Psoas muscle (tissue), 7 donors: ENCODE measurements at regions not wholly inside any gene's neighbourhood (a gene's known extent, or its start where the extent isn't known, plus 50 kb on each side); places are given as distances from the start of the nearest gene placed in this dataset.

Source experiments
- ATAC-seq, 4 donors: fragments of 200-7000 bp; cut with Tn5 transposase; one replicate each; pipeline ENCODE4 v1.9.1; 2020; ENCODE audit warnings: moderate library complexity in 3 of 4, mild to moderate bottlenecking in 2 of 4
- DNase-seq, 2 donors: peaks; one replicate each; pipeline ENCODE4 v3.0.0-alpha.2; 2020
- H3K27ac ChIP-seq: fragments of 200-600 bp; one replicate; pipeline ENCODE4 v1.8.0; 2022
- H3K27me3 ChIP-seq, 3 donors: fragments of 200-600 bp in 1 of 3; one replicate each; pipeline versions ENCODE4 v1.6.1 to v1.8.0; 2013 to 2022; ENCODE audit warnings: low read length in 2 of 3, mild to moderate bottlenecking in 2 of 3, moderate library complexity in 1 of 3; ENCODE audit not compliant: insufficient read depth in 3 of 3
- H3K36me3 ChIP-seq, 2 donors: fragments of 200-600 bp in 1 of 2; one replicate each; pipeline versions ENCODE4 v1.6.1 to v1.8.0; 2013 to 2022; ENCODE audit warnings: low read depth in 1 of 2, mild to moderate bottlenecking in 1 of 2, moderate library complexity in 1 of 2; ENCODE audit not compliant: insufficient read depth in 1 of 2
- H3K4me1 ChIP-seq: fragments of 200-600 bp; one replicate; pipeline ENCODE4 v1.8.0; 2022
- H3K4me3 ChIP-seq: fragments of 200-600 bp; one replicate; pipeline ENCODE4 v1.8.0; 2022; ENCODE audit warnings: mild to moderate bottlenecking
- H3K9me3 ChIP-seq: fragments of 200-600 bp; one replicate; pipeline ENCODE4 v1.8.0; 2022
- WGBS, 3 donors: extraction: QIAGEN DNeasy Blood & Tissue Kit; methylation state at CpG; one replicate each; pipeline versions ENCODE4 v1.1.6 to v1.1.7; 2013; 5-methylcytosine and 5-hydroxymethylcytosine counted together
- intact Hi-C, 2 donors: fragments of 100-400 bp; cut with DNase I; formaldehyde crosslinking; loops; one replicate each; pipeline versions ENCODE4 v1.11.0 to v1.14.2; 2022
- TF ChIP-seq, protein P1 (sequence below): fragments of 200-600 bp; IDR thresholded peaks from one replicate; pipeline ENCODE4 v1.8.0; 2022; ENCODE audit warnings: antibody characterized with exemption
- donor health status: healthy with polysubstance abuse.
- donor health status: DM: no; HTN: no; CAD: no; lungs with moderate emphysema.
- donor health status: Bipolar disorder and iron deficiency.
- donor health status: healthy.
- donor health status: DM: yes; HTN: yes; CAD: no.
- donor health status: DM: no; HTN: no; CAD: no.
- donor health status: DM: yes; HTN: yes; CAD: no.

- Histone ChIP-seq H3K4me1 (no peaks in the 10 kb centered on the region), H3K27me3 (no peaks in the 10 kb centered on the region), H3K9me3 (no peaks in the 10 kb centered on the region), H3K36me3 (no peaks in the 10 kb centered on the region), H3K4me3 (no peak overlapping the region), H3K27ac (no peak overlapping the region)
- intact Hi-C loops = no loop called here
- TF ChIP-seq, protein P1, sequence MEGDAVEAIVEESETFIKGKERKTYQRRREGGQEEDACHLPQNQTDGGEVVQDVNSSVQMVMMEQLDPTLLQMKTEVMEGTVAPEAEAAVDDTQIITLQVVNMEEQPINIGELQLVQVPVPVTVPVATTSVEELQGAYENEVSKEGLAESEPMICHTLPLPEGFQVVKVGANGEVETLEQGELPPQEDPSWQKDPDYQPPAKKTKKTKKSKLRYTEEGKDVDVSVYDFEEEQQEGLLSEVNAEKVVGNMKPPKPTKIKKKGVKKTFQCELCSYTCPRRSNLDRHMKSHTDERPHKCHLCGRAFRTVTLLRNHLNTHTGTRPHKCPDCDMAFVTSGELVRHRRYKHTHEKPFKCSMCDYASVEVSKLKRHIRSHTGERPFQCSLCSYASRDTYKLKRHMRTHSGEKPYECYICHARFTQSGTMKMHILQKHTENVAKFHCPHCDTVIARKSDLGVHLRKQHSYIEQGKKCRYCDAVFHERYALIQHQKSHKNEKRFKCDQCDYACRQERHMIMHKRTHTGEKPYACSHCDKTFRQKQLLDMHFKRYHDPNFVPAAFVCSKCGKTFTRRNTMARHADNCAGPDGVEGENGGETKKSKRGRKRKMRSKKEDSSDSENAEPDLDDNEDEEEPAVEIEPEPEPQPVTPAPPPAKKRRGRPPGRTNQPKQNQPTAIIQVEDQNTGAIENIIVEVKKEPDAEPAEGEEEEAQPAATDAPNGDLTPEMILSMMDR = no peak
- ATAC-seq (no peak), DNase-seq (no peak)
- 88 to 95% (median 94%) methylated on average over 3 of the region's 3 CpGs for WGBS, 3 donors
These were observed 227.6 kb upstream of the SATB1 start for GRCh38 chr3:18652781-18653180.

DNA sequence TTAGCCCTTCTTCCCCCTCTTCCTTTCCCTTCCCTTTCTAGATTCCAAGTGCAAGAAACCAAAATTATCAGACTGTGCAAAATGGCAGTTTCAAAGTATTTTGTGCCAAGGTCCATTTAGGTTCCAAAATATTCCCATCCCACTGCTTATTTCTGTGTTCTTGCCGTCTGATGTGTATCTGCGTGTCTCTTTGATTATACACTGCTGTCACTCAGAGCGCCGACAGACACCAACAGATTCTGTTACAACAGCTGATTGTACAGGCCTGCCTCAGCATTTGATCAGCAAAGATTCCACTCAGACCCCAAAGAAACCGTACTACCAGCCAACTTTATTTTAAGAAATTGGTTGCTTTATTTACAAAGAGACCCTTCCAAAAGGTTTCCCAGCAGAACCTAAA lies 225.6 kb upstream of the SATB1 start:
- no peak overlapping the region for H3K4me3 ChIP-seq
- no peaks in the 10 kb centered on the region for H3K9me3 ChIP-seq
- no peaks in the 10 kb centered on the region for H3K27me3 ChIP-seq
- 52 to 73% (median 55%) methylated on average over 5 of the region's 5 CpGs for WGBS, 3 donors
- H3K36me3 ChIP-seq = no peaks in the 10 kb centered on the region
- intact Hi-C loops = no loop called here
- TF ChIP-seq, protein P1 = no peak
- H3K4me1 ChIP-seq = no peaks in the 10 kb centered on the region
- no peak overlapping the region for H3K27ac ChIP-seq
- DNase-seq = no peak
- no peak for ATAC-seq

DNA sequence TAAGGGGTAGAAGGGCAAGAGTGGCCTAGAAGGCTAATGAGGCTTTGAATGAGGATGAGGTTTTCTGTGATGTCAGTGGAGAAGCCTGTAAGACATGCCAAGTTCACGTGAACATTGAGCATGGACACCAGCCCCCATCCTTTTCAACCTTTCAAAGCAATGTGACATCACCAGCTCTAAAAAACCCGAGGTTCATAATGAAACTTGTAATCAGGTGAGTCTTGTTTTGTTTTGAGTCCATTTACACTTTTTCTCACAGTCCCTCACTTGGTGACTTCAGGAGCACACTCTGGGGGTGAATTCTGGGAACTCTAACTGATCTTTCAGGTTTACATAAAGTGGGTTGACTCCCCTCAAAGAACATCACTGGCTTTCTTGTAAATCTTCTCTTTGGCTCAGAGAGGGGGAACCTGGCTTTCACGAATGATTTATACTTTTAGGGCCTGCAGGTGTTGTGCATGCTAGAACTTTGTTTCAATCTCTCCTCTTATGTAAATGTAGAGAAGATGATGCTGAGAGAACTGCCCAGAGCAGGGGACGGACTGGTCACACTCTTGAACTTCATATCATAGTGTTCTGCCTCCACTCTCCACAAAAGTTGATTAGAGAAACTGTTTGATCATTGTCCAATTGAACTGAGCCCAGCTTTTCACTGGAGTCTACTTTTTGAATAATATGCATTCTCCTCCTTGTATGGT lies 224.7 kb upstream of the SATB1 start:
- no peaks in the 10 kb centered on the region for H3K9me3 ChIP-seq
- no peaks in the 10 kb centered on the region for H3K36me3 ChIP-seq
- DNase-seq (no peak), ATAC-seq (no peak)
- no peak overlapping the region for H3K27ac ChIP-seq
- WGBS, 3 donors = 66 to 72% (median 67%) methylated on average over 4 of the region's 4 CpGs
- no peak overlapping the region for H3K4me3 ChIP-seq
- TF ChIP-seq, protein P1 = no peak
- H3K27me3 ChIP-seq = no peaks in the 10 kb centered on the region
- intact Hi-C loops = no loop called here
- H3K4me1 ChIP-seq = no peaks in the 10 kb centered on the region

DNA sequence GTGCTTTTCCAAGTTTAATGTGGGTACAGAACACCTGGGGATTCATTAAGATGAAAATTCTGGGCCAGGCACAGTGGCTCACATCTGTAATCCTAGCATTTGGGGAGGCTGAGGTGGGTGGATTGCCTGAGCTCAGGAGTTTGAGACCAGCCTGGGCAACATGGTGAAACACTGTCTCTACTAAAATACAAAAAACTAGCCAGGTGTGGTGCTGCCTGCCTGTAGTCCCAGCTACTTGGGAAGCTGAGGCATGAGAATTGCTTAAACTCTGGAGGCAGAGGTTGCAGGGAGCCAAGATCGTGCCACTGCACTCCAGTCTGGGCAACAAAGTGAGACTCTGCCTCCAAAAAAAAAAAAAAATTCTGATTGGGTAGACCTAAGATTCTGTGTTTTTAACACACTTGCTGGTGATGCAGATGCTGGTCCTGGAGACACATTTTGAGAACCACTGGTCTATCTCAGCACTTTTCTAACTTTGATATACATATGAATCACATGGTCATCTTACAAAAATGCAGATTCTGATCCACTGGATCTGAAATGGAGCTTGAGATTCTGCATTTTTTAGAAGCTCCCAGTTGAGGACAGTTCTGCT lies 223.8 kb upstream of the SATB1 start:
- TF ChIP-seq, protein P1 = no peak
- DNase-seq (no peak), ATAC-seq (no peak)
- H3K27me3 ChIP-seq = no peaks in the 10 kb centered on the region
- no peak overlapping the region for H3K4me3 ChIP-seq
- no peaks in the 10 kb centered on the region for H3K4me1 ChIP-seq
- H3K36me3 ChIP-seq = no peaks in the 10 kb centered on the region
- intact Hi-C loops = no loop called here
- H3K9me3 ChIP-seq = no peaks in the 10 kb centered on the region
- no peak overlapping the region for H3K27ac ChIP-seq
- WGBS, 3 donors = 0 to 53% (median 0%) methylated on average over 1 of the region's 1 CpG

DNA sequence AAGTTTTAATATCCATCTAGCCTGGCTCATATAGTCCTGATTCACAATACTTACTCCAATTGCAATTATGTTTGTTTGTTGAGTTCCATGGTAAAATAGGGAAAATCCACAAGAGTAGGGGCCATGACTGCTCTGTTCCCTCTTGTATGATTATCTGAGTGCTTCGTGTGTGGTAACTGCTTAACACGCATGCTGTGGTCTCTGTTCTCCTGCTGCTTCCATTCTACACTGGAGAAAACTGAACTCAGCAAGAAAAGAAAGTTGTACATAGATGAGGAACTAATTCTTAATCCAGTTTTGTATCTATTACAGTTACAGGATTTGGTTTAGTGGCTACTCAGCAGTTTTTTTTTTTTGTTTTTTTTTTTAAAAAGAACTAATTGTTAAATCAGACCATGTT lies 223.0 kb upstream of the SATB1 start:
- Histone ChIP-seq H3K4me3 (no peak overlapping the region), H3K27ac (no peak overlapping the region), H3K4me1 (no peaks in the 10 kb centered on the region), H3K36me3 (no peaks in the 10 kb centered on the region), H3K27me3 (no peaks in the 10 kb centered on the region), H3K9me3 (no peaks in the 10 kb centered on the region)
- intact Hi-C loops = no loop called here
- TF ChIP-seq, protein P1 = no peak
- WGBS, 3 donors = 36 to 50% (median 42%) methylated on average over 2 of the region's 2 CpGs
- ATAC-seq (no peak), DNase-seq (no peak)
